ENCODE measurements at regions not wholly inside any gene's neighbourhood (a gene's known extent, or its start where the extent isn't known, plus 50 kb on each side); places are given as distances from the start of the nearest gene placed in this dataset.

- TF ChIP-seq CTCF (IDR thresholded peaks at IDR 0.05): no peak
- no peak for TF ChIP-seq POLR2A (IDR thresholded peaks at IDR 0.05)
- TF ChIP-seq POLR2AphosphoS5 (IDR thresholded peaks at IDR 0.05; ENCODE audit: insufficient read depth in 1 of 2, low read depth in 1 of 2): no peak
Observed at GRCh38 chr2:62300925-62301324, 105.0 kb downstream of the B3GNT2 start.
